GM21825 (cell line): ENCODE measurements at regions not wholly inside any gene's neighbourhood (a gene's known extent, or its start where the extent isn't known, plus 50 kb on each side); places are given as distances from the start of the nearest gene placed in this dataset.
"Not testable (repeated sequence)": the region's sequence is repeated elsewhere in the genome, so short reads cannot be mapped to it uniquely, and the experiment has no call there.

Experiments
- ATAC-seq: cut with Tn5 transposase; IDR thresholded peaks from one replicate; pipeline ENCODE4 v1.9.1; 2021; ENCODE audit warnings: mild to moderate bottlenecking, moderate library complexity; ENCODE audit not compliant: unreplicated experiment

- ATAC-seq = no peak
Measured at GRCh38 chr5:118303296-118303695, 685.1 kb downstream of the DTWD2 start.

GRCh38 chr5:118302786-118303185 lies 685.6 kb downstream of the DTWD2 start:
- no peak for ATAC-seq

GRCh38 chr5:118301696-118302095 lies 686.7 kb downstream of the DTWD2 start:
- ATAC-seq = no peak

- no peak for ATAC-seq
Measured at GRCh38 chr5:118295045-118295444, 693.3 kb downstream of the DTWD2 start.

GRCh38 chr5:118293378-118293777 lies 695.0 kb downstream of the DTWD2 start:
- no peak for ATAC-seq

GRCh38 chr5:118290204-118290603 lies 698.1 kb downstream of the DTWD2 start:
- no peak for ATAC-seq

- ATAC-seq = not testable (repeated sequence)
Measured at GRCh38 chr5:118284230-118284629, 704.1 kb downstream of the DTWD2 start.

GRCh38 chr5:118282480-118283038 lies 705.8 kb downstream of the DTWD2 start:
- not testable (repeated sequence) for ATAC-seq

GRCh38 chr5:118279540-118280294 lies 708.6 kb downstream of the DTWD2 start:
- no peak for ATAC-seq

GRCh38 chr5:118270526-118270925 lies 717.8 kb downstream of the DTWD2 start:
- ATAC-seq = no peak

- no peak for ATAC-seq
Measured at GRCh38 chr5:118258223-118258622, 730.1 kb downstream of the DTWD2 start.

GRCh38 chr5:118257066-118257465 lies 731.3 kb downstream of the DTWD2 start:
- no peak for ATAC-seq

- no peak for ATAC-seq
Measured at GRCh38 chr5:118253225-118254061, 734.9 kb downstream of the DTWD2 start.

- ATAC-seq = no peak
Measured at GRCh38 chr5:118249386-118249785, 739.0 kb downstream of the DTWD2 start.

- no peak for ATAC-seq
Measured at GRCh38 chr5:118247458-118247857, 740.9 kb downstream of the DTWD2 start.

- ATAC-seq = no peak
Measured at GRCh38 chr5:118243613-118244012, 744.7 kb downstream of the DTWD2 start.

- no peak for ATAC-seq
Measured at GRCh38 chr5:118243068-118243467, 745.3 kb downstream of the DTWD2 start.

- ATAC-seq = no peak
Measured at GRCh38 chr5:118236108-118236849, 752.1 kb downstream of the DTWD2 start.

GRCh38 chr5:118233606-118234005 lies 754.7 kb downstream of the DTWD2 start:
- ATAC-seq = no peak

- ATAC-seq = no peak
Measured at GRCh38 chr5:118228489-118228888, 759.9 kb downstream of the DTWD2 start.

- ATAC-seq = no peak
Measured at GRCh38 chr5:118224546-118224945, 763.8 kb downstream of the DTWD2 start.
